Liver (tissue), 8 donors: ENCODE measurements at regions not wholly inside any gene's neighbourhood (a gene's known extent, or its start where the extent isn't known, plus 50 kb on each side); places are given as distances from the start of the nearest gene placed in this dataset.

Source experiments
- DNase-seq: peaks from one replicate; pipeline ENCODE4 v3.0.0-alpha.2; 2017; ENCODE audit warnings: low spot score
- H3K27ac ChIP-seq, 2 donors: one replicate each; pipeline ENCODE4 v1.7.0; 2013; ENCODE audit warnings: inconsistent platforms in 2 of 2, low read length in 2 of 2, control low read depth in 1 of 2, low read depth in 1 of 2, mild to moderate bottlenecking in 1 of 2
- H3K27me3 ChIP-seq, 4 donors: one replicate each; pipeline versions ENCODE4 v1.6.1 to v1.7.0; 2013; ENCODE audit warnings: low read length in 3 of 4, inconsistent platforms in 1 of 4, mild to moderate bottlenecking in 1 of 4, moderate library complexity in 1 of 4; ENCODE audit not compliant: control insufficient read depth in 4 of 4, insufficient read depth in 4 of 4
- H3K36me3 ChIP-seq, 4 donors: one replicate each; pipeline versions ENCODE4 v1.6.1 to v1.7.0; 2013; ENCODE audit warnings: low read length in 3 of 4, mild to moderate bottlenecking in 3 of 4, low read depth in 1 of 4, moderate library complexity in 1 of 4; ENCODE audit not compliant: control insufficient read depth in 4 of 4, insufficient read depth in 3 of 4
- H3K4me1 ChIP-seq, 4 donors: one replicate each; pipeline versions ENCODE4 v1.6.1 to v1.7.0; 2013; ENCODE audit warnings: low read length in 3 of 4, mild to moderate bottlenecking in 3 of 4, moderate library complexity in 1 of 4; ENCODE audit not compliant: control insufficient read depth in 4 of 4, insufficient read depth in 4 of 4
- H3K4me3 ChIP-seq, 3 donors: one replicate each; pipeline versions ENCODE4 v1.6.1 to v1.7.0; 2013; ENCODE audit warnings: low read length in 3 of 3, control low read depth in 1 of 3, low read depth in 1 of 3, mild to moderate bottlenecking in 1 of 3
- H3K9ac ChIP-seq, 2 donors: one replicate each; pipeline ENCODE4 v1.7.0; 2013; ENCODE audit warnings: low read length in 2 of 2, mild to moderate bottlenecking in 2 of 2, moderate library complexity in 2 of 2, control low read depth in 1 of 2, low read depth in 1 of 2
- H3K9me3 ChIP-seq, 4 donors: one replicate each; pipeline versions ENCODE4 v1.6.1 to v1.7.0; 2013; ENCODE audit warnings: low read length in 3 of 4; ENCODE audit not compliant: control insufficient read depth in 4 of 4
- ATF3 ChIP-seq: IDR thresholded peaks from 2 replicates; pipeline ENCODE4 v1.6.1; 2016; ENCODE audit warnings: antibody characterized with exemption
- CTCF ChIP-seq: fragments of 150-350 bp; IDR thresholded peaks from 2 replicates; pipeline ENCODE4 v1.5.1; 2017; ENCODE audit warnings: improper control_type of control experiment, low read depth, low read length; ENCODE audit not compliant: missing input control
- FOXA1 ChIP-seq: IDR thresholded peaks from 2 replicates; pipeline ENCODE4 v1.6.1; 2016; ENCODE audit warnings: antibody characterized with exemption
- HNF4G ChIP-seq: IDR thresholded peaks from 2 replicates; pipeline ENCODE4 v1.6.1; 2016; ENCODE audit warnings: antibody characterized with exemption
- RAD21 ChIP-seq, 2 donors: IDR thresholded peaks; 2 replicates each; pipeline ENCODE4 v1.6.1; 2016; ENCODE audit warnings: antibody characterized with exemption in 2 of 2, mild to moderate bottlenecking in 2 of 2
- REST ChIP-seq: IDR thresholded peaks from 2 replicates; pipeline ENCODE4 v1.6.1; 2016; ENCODE audit warnings: antibody characterized with exemption, mild to moderate bottlenecking
- RXRA ChIP-seq, 2 donors: IDR thresholded peaks; 2 replicates each; pipeline ENCODE4 v1.6.1; 2017 to 2018; ENCODE audit warnings: antibody characterized with exemption in 2 of 2, mild to moderate bottlenecking in 1 of 2
- SP1 ChIP-seq: IDR thresholded peaks from 2 replicates; pipeline ENCODE4 v1.6.1; 2018; ENCODE audit warnings: antibody characterized with exemption, mild to moderate bottlenecking
- ZBTB33 ChIP-seq: IDR thresholded peaks from 2 replicates; pipeline ENCODE4 v1.6.1; 2016; ENCODE audit warnings: antibody characterized with exemption
- WGBS: extraction: QIAGEN DNeasy Blood & Tissue Kit; methylation state at CpG from one replicate; pipeline ENCODE4 v1.1.7; 2013; 5-methylcytosine and 5-hydroxymethylcytosine counted together
- donor health status: healthy.
- donor health status: healthy.
- donor health status: healthy.
- donor health status: healthy.
- donor health status: healthy.

GRCh38 chr16:55947366-55947765, 72.2 kb upstream of the CES5A start:
- Histone ChIP-seq H3K4me1 (no peaks in the 10 kb centered on the region), H3K27ac (no peak overlapping the region), H3K4me3 (no peak overlapping the region), H3K9ac (no peak overlapping the region), H3K36me3 (no peaks in the 10 kb centered on the region), H3K9me3 (no peaks in the 10 kb centered on the region), H3K27me3 (peaks cover 0 to 2% (median 0%) of the 10 kb centered on the region in 4 donors)
- DNase-seq: no peak
- no peak for TF ChIP-seq REST
- no peak for TF ChIP-seq RAD21 (IDR thresholded peaks at IDR 0.05)
- TF ChIP-seq ZBTB33: no peak
- no peak for TF ChIP-seq SP1
- peak in 1 of 2 donors; percentile 46 for TF ChIP-seq RXRA (IDR thresholded peaks at IDR 0.05)
- TF ChIP-seq FOXA1: no peak
- 71% methylated on average over 1 of the region's 1 CpG for WGBS

GRCh38 chr16:55944377-55944802, 69.2 kb upstream of the CES5A start:
- Histone ChIP-seq H3K9me3 (no peaks in the 10 kb centered on the region), H3K36me3 (no peaks in the 10 kb centered on the region), H3K4me3 (no peak overlapping the region), H3K27me3 (peaks cover 0 to 2% (median 0%) of the 10 kb centered on the region in 4 donors), H3K4me1 (no peaks in the 10 kb centered on the region), H3K9ac (no peak overlapping the region), H3K27ac (no peak overlapping the region)
- DNase-seq: peak; percentile 63
- WGBS: 41% methylated on average over 8 of the region's 8 CpGs
- peak; percentile 47 for TF ChIP-seq ATF3
- TF ChIP-seq ZBTB33: no peak
- TF ChIP-seq CTCF: peak; percentile 93
- TF ChIP-seq REST: no peak
- TF ChIP-seq HNF4G: no peak
- peak; percentile 93 for TF ChIP-seq RAD21 (IDR thresholded peaks at IDR 0.05)
